HAP-1 (cell line): ENCODE measurements at regions not wholly inside any gene's neighbourhood (a gene's known extent, or its start where the extent isn't known, plus 50 kb on each side); places are given as distances from the start of the nearest gene placed in this dataset.

Source experiments
- DNase-seq, 2 experiments: peaks; one replicate each; pipeline ENCODE4 v3.0.0-alpha.2; 2016 to 2020; ENCODE audit warnings: low spot score in 2 of 2
- H3K27me3 ChIP-seq: fragments of 250-450 bp; sonication (Bioruptor Pico); 2 replicates; pipeline ENCODE4 v1.5.1; 2020; ENCODE audit warnings: low read depth, mild to moderate bottlenecking, moderate library complexity
- H3K36me3 ChIP-seq: fragments of 250-450 bp; sonication (Bioruptor Pico); replicated peaks from 2 replicates; pipeline ENCODE4 v1.5.1; 2020; ENCODE audit warnings: mild to moderate bottlenecking
- H3K4me1 ChIP-seq: fragments of 250-450 bp; sonication (Bioruptor Pico); 2 replicates; pipeline ENCODE4 v1.5.1; 2020; ENCODE audit warnings: mild to moderate bottlenecking
- H3K4me3 ChIP-seq: fragments of 250-450 bp; sonication (Bioruptor Pico); 2 replicates; pipeline ENCODE4 v1.5.1; 2020; ENCODE audit warnings: mild to moderate bottlenecking, moderate library complexity
- H3K9me3 ChIP-seq: fragments of 250-450 bp; sonication (Bioruptor Pico); 2 replicates; pipeline ENCODE4 v1.5.1; 2020; ENCODE audit warnings: mild to moderate bottlenecking, moderate library complexity
- in situ Hi-C: fragments of 300-500 bp; cut with MboI; formaldehyde crosslinking; loops from 3 replicates; pipeline ENCODE4 v1.14.3; 2020; ENCODE audit warnings: low sequenced_read_pairs, inconsistent platforms, mixed read lengths

DNA sequence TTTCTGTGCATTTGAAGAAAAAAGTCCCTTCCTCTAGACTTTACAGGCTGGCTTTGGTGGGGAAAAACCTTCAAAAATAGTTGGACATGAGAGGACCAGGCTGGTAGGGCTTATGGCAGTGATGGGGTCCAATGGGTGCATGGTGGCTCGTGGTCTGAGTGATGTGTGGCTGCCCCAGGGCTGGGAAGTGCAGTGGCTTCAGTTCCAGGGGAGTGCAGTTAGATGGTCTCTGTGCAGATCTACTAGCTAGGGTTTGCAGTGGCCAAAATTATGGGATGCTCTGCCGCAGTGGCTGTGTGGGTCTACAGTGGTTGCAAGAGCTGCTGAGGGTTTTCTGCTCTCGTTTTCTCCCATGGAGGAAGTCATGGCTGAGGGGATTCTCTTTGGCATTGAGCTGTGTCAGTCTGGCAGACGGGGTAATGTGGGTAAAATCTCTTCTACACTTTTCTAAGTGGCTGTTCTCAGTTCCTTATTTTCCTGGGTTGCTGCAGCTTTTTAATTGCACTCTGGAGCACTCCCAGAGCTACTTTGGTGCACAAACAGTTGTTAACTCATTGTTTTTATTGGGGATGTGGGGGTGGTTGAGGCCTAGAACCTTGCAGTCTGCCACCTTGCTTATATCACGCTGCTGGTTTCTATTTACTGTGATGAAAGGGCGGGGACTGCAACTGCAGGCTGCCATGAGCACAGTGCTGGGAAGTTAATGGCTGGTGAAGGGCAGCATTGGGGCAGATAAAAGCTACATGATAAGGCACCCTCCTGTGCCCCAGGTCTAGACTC is 1324.6 kb downstream of the NSUN3 start:
- no peaks in the 10 kb centered on the region for H3K9me3 ChIP-seq
- no peaks in the 10 kb centered on the region for H3K27me3 ChIP-seq
- DNase-seq: no peak
- H3K36me3 ChIP-seq: no peaks in the 10 kb centered on the region
- no peak overlapping the region for H3K4me3 ChIP-seq
- in situ Hi-C loops: no loop called here
- peaks cover 16% of the 10 kb centered on the region for H3K4me1 ChIP-seq

DNA sequence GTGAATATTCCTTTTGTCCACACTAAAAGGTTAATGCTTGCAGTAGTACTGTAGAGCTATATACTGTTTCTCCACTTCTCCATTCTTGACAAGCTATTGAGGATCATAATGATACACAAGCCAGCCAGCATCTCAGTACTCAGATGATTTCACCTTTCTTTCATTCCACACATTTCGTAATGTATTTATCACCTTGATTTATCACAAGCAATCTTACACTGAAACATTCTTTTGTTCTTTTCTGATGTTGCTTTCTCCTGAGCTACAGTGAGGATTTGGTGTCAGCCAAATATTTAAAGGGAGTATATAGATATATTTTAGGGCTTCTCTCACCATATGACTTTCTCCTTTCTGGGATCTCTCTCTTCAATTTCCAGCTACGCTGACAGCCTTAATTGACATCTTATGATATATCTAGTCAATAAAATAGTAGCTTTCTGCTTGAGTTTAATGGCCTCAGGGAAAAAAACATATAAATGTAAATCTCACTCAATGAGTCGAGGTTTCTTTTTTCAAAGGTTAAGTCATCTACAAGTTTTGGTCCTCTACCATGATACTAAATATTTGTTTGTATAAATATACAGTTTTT is 1327.0 kb downstream of the NSUN3 start:
- peak in 1 of 2 experiments; percentile 12 for DNase-seq
- in situ Hi-C loops: no loop called here
- Histone ChIP-seq H3K27me3 (no peaks in the 10 kb centered on the region), H3K9me3 (no peaks in the 10 kb centered on the region), H3K36me3 (no peaks in the 10 kb centered on the region), H3K4me3 (no peak overlapping the region), H3K4me1 (peaks cover 16% of the 10 kb centered on the region)

- Histone ChIP-seq H3K4me1 (peaks cover 16% of the 10 kb centered on the region), H3K9me3 (no peaks in the 10 kb centered on the region), H3K36me3 (no peaks in the 10 kb centered on the region), H3K27me3 (no peaks in the 10 kb centered on the region), H3K4me3 (no peak overlapping the region)
- DNase-seq: no peak
- in situ Hi-C loops: no loop called here
Observed at GRCh38 chr3:95394286-95394685, 1331.4 kb downstream of the NSUN3 start.

DNA sequence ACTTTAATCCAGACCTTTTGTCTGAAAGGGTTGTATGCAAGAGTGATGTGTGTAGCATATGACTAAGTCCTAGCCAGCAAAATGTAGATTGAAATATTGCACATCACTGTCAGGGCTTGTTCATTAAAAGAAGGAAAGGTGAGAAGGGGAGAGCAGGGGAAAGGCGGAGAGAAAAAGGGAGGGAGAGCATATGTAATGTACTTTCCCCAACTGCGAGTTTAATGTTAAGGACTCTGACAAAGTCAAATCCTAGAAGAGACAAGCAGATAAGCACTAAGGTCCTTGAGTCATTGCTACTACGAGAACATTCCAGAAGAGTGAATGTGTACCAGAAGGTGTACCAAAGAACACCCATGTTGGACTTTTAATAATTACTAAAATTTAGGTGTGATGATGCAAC is 1336.7 kb downstream of the NSUN3 start:
- DNase-seq: no peak
- in situ Hi-C loops: no loop called here
- Histone ChIP-seq H3K27me3 (no peaks in the 10 kb centered on the region), H3K4me3 (no peak overlapping the region), H3K36me3 (no peaks in the 10 kb centered on the region), H3K9me3 (no peaks in the 10 kb centered on the region), H3K4me1 (no peaks in the 10 kb centered on the region)

- no peak for DNase-seq
- no peaks in the 10 kb centered on the region for H3K9me3 ChIP-seq
- in situ Hi-C loops: no loop called here
- H3K4me1 ChIP-seq: no peaks in the 10 kb centered on the region
- no peaks in the 10 kb centered on the region for H3K27me3 ChIP-seq
- no peaks in the 10 kb centered on the region for H3K36me3 ChIP-seq
- H3K4me3 ChIP-seq: no peak overlapping the region
Observed at GRCh38 chr3:95401693-95402092, 1338.8 kb downstream of the NSUN3 start.

GRCh38 chr3:95407709-95408463 is 1345.0 kb downstream of the NSUN3 start:
- no peaks in the 10 kb centered on the region for H3K36me3 ChIP-seq
- no peaks in the 10 kb centered on the region for H3K9me3 ChIP-seq
- no peaks in the 10 kb centered on the region for H3K27me3 ChIP-seq
- in situ Hi-C loops: no loop called here
- no peaks in the 10 kb centered on the region for H3K4me1 ChIP-seq
- DNase-seq: no peak
- H3K4me3 ChIP-seq: no peak overlapping the region

DNA sequence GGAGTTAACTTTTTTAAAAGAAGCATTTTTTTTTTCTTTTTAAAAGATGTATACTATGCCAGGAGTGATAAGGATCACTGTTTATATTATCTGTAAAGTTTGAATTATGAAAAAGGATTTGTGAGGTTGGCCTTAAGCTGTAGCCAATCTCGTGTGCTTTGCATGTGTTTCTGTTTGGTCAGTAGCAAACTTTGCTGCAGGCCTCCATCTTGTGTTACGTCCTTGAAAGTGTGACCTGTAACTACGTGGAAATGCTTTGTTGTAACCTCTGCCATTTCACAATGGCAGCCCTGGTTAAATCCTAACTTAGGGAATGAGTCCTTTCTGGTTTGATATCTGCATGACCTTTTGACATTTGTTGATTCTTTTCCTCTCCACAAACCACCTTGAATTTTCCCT is 1345.6 kb downstream of the NSUN3 start:
- in situ Hi-C loops: no loop called here
- H3K36me3 ChIP-seq: no peaks in the 10 kb centered on the region
- DNase-seq: no peak
- H3K9me3 ChIP-seq: no peaks in the 10 kb centered on the region
- H3K4me3 ChIP-seq: no peak overlapping the region
- no peaks in the 10 kb centered on the region for H3K27me3 ChIP-seq
- H3K4me1 ChIP-seq: no peaks in the 10 kb centered on the region

GRCh38 chr3:95418251-95418650 is 1355.4 kb downstream of the NSUN3 start:
- Histone ChIP-seq H3K27me3 (no peaks in the 10 kb centered on the region), H3K9me3 (no peaks in the 10 kb centered on the region), H3K4me1 (no peaks in the 10 kb centered on the region), H3K4me3 (no peak overlapping the region), H3K36me3 (no peaks in the 10 kb centered on the region)
- DNase-seq: no peak
- in situ Hi-C loops: no loop called here

- DNase-seq: no peak
- H3K4me1 ChIP-seq: no peaks in the 10 kb centered on the region
- H3K36me3 ChIP-seq: no peaks in the 10 kb centered on the region
- in situ Hi-C loops: no loop called here
- H3K9me3 ChIP-seq: no peaks in the 10 kb centered on the region
- H3K27me3 ChIP-seq: no peaks in the 10 kb centered on the region
- no peak overlapping the region for H3K4me3 ChIP-seq
Observed at GRCh38 chr3:95424279-95424678, 1361.4 kb downstream of the NSUN3 start.

DNA sequence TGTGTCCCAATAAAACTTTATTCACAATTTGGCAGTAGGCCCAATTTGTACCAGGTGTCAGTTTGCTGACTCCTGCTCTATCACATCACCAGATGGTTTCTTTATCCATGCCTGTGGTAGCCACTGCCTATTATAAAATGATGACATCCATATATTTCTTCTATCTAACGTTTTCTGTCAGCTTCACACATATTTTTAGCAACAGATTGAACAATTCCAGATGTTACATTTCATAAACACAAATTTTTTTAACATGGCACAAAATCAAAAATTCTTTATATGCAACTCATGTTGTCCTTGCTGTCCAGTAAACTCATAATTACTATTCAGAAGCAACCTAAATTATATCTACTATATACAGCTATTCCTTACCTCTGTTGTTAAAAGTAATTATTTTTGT is 1371.6 kb downstream of the NSUN3 start:
- no peak for DNase-seq
- Histone ChIP-seq H3K4me1 (no peaks in the 10 kb centered on the region), H3K4me3 (no peak overlapping the region), H3K27me3 (no peaks in the 10 kb centered on the region), H3K9me3 (no peaks in the 10 kb centered on the region), H3K36me3 (no peaks in the 10 kb centered on the region)
- in situ Hi-C loops: no loop called here

- Histone ChIP-seq H3K36me3 (no peaks in the 10 kb centered on the region), H3K9me3 (no peaks in the 10 kb centered on the region), H3K4me3 (no peak overlapping the region), H3K4me1 (no peaks in the 10 kb centered on the region), H3K27me3 (no peaks in the 10 kb centered on the region)
- no peak for DNase-seq
- in situ Hi-C loops: no loop called here
Observed at GRCh38 chr3:95437409-95437808, 1374.5 kb downstream of the NSUN3 start.

GRCh38 chr3:95438274-95438673 is 1375.4 kb downstream of the NSUN3 start:
- Histone ChIP-seq H3K4me3 (no peak overlapping the region), H3K4me1 (no peaks in the 10 kb centered on the region), H3K36me3 (no peaks in the 10 kb centered on the region), H3K27me3 (no peaks in the 10 kb centered on the region), H3K9me3 (no peaks in the 10 kb centered on the region)
- DNase-seq: no peak
- in situ Hi-C loops: no loop called here

- in situ Hi-C loops: no loop called here
- Histone ChIP-seq H3K9me3 (no peaks in the 10 kb centered on the region), H3K36me3 (no peaks in the 10 kb centered on the region), H3K4me3 (no peak overlapping the region), H3K4me1 (no peaks in the 10 kb centered on the region), H3K27me3 (no peaks in the 10 kb centered on the region)
- DNase-seq: no peak
Observed at GRCh38 chr3:95442766-95443165, 1371.6 kb upstream of the EPHA6 start.

DNA sequence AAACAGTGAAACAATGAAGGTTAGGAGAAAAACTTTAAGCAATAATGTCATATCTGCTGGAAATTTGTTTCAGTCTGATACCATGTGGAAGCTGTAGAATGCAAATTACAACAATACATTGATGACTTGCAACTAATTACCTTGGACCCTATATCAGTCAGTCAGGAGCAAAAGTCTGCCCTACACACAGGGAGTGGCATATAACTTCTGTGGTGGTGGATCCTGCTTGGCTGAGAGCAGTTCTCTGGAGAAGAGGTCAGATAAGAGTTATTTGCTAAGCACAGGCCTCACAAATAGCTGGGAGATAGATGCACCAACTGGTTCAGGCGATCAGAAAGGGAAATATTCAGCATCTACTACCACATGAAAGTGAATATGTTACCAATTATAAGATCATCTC is 1364.6 kb upstream of the EPHA6 start:
- Histone ChIP-seq H3K4me1 (no peaks in the 10 kb centered on the region), H3K27me3 (no peaks in the 10 kb centered on the region), H3K36me3 (no peaks in the 10 kb centered on the region), H3K9me3 (no peaks in the 10 kb centered on the region), H3K4me3 (no peak overlapping the region)
- DNase-seq: no peak
- in situ Hi-C loops: no loop called here
